ENCODE measurements at regions not wholly inside any gene's neighbourhood (a gene's known extent, or its start where the extent isn't known, plus 50 kb on each side); places are given as distances from the start of the nearest gene placed in this dataset.

GRCh38 chr10:28975891-28976531 lies 298.7 kb downstream of the BAMBI start:
- TF ChIP-seq JUND (IDR thresholded peaks at IDR 0.05), result no peak
- no peak for TF ChIP-seq CTCF (IDR thresholded peaks at IDR 0.05; ENCODE audit: low read depth, low read length, missing input control)
- TF ChIP-seq TAF1 (conservative IDR thresholded peaks at IDR 0.05), result no peak
- no peak for TF ChIP-seq GABPA (IDR thresholded peaks at IDR 0.05 in 1 of 2, conservative IDR thresholded peaks at IDR 0.05 in 1 of 2)
- no peak for TF ChIP-seq FOXA1 (IDR thresholded peaks at IDR 0.05)
- no peak for TF ChIP-seq MAX (IDR thresholded peaks at IDR 0.05)
- no peak for TF ChIP-seq ZBTB33 (IDR thresholded peaks at IDR 0.05)
- TF ChIP-seq NR2F2 (IDR thresholded peaks at IDR 0.05), result no peak
- no peak for TF ChIP-seq SP1 (IDR thresholded peaks at IDR 0.05)
- no peak for TF ChIP-seq RAD21 (IDR thresholded peaks at IDR 0.05)
- TF ChIP-seq ATF3 (IDR thresholded peaks at IDR 0.05), result no peak
- no peak for TF ChIP-seq REST (IDR thresholded peaks at IDR 0.05)
